NB4 (cell line): ENCODE measurements at regions not wholly inside any gene's neighbourhood (a gene's known extent, or its start where the extent isn't known, plus 50 kb on each side); places are given as distances from the start of the nearest gene placed in this dataset.

Source experiments
- CTCF ChIP-seq: IDR thresholded peaks from one replicate; pipeline ENCODE4 v1.5.1; 2012; ENCODE audit warnings: low read depth, low read length
- POLR2A ChIP-seq: IDR thresholded peaks from 2 replicates; pipeline ENCODE4 v1.6.1; 2011; ENCODE audit warnings: mild to moderate bottlenecking; ENCODE audit not compliant: insufficient read length; ENCODE audit errors: extremely low read depth

- no peak for TF ChIP-seq CTCF
- TF ChIP-seq POLR2A, result no peak
Measured at GRCh38 chr10:83310688-83311087, 828.6 kb upstream of the GHITM start.
